Activated CD4-positive, CD25-positive, alpha-beta regulatory T cell treated with anti-CD3 and anti-CD28 coated beads, Interleukin-2, amount 50 U/mL, for 72 hours (primary cell): ENCODE measurements at regions not wholly inside any gene's neighbourhood (a gene's known extent, or its start where the extent isn't known, plus 50 kb on each side); places are given as distances from the start of the nearest gene placed in this dataset.
"Not testable (repeated sequence)": the region's sequence is repeated elsewhere in the genome, so short reads cannot be mapped to it uniquely, and the experiment has no call there.

ENCODE experiments used
- DNase-seq: peaks from one replicate; pipeline ENCODE4 v3.0.0; 2021

- DNase-seq: no peak
These were observed 377.5 kb upstream of the SORCS1 start for GRCh38 chr10:107542016-107542415.

GRCh38 chr10:107540981-107541380, 376.5 kb upstream of the SORCS1 start:
- DNase-seq: no peak

DNA sequence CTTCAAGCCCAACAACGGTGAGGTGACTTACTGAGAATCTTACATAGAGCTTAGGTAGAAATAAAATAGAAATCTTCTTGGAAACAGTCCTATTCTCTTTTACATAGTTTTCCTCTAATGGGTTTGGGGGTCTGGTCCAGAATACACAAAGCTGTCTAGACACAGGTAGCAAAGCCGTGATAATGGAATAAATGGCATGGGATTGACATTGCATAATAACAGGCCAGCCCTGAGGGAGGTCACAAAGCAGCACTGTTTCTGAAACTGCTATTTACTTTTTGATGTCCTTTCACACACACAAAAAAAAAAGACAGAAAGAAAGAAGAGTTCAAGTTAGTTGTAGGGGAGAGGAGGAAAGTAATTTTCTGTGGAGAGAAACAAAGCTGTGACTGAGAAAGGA, 364.8 kb upstream of the SORCS1 start:
- DNase-seq: no peak

GRCh38 chr10:107520348-107520747, 355.8 kb upstream of the SORCS1 start:
- DNase-seq: no peak

- no peak for DNase-seq
These were observed 353.3 kb upstream of the SORCS1 start for GRCh38 chr10:107517811-107518210.

- no peak for DNase-seq
These were observed 351.8 kb upstream of the SORCS1 start for GRCh38 chr10:107516349-107516748.

DNA sequence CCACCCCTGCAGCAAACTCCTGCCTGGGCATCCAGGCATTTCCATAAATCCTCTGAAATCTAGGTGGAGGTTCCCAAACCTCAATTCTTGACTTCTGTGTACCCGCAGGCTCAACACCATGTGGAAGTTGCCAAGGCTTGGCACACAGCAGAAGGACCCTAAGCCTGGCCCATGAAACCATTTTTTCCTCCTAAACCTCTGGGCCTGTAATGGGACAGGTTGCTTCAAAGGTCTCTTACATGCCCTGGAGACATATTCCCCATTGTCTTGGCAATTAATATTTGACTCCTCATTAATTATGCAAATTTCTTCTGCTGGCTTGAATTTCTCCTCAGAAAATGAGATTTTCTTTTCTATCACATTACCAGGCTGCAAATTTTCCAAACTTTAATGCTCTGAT, 339.5 kb upstream of the SORCS1 start:
- not testable (repeated sequence) for DNase-seq

DNA sequence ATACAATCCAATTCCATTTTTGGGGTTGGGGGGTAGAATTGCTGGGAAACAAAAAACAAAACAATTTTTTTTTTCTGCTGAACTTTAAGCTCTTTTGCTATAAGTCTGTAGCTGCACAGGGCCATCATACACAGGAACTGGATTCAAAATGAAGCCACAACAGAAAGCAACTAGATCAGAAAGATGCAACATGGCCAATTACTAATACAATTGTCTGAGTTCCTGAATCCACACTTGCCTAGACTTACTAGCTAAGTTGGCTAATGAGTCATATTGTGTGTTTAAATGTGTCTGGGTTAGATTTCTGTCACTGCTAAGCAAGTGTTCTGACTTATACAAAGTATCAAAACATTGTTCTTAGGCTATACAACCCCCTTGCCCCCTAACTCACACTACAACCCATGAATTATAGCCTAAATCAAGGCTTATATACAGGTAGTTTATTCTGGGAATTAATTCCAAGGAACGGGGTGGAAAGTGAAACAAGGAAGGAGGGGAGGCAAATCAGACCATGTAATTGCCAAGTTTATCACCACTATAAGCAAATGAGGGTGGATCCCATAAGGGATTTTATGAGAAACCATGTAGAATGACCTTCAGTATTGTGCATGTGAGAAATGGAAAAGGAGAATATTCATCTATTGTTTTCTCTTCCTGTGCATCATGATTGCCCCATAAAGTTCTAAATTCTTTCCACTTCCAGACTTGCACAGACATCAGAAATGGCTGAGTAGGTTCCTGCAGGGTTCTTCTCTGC, 337.9 kb upstream of the SORCS1 start:
- no peak for DNase-seq

DNA sequence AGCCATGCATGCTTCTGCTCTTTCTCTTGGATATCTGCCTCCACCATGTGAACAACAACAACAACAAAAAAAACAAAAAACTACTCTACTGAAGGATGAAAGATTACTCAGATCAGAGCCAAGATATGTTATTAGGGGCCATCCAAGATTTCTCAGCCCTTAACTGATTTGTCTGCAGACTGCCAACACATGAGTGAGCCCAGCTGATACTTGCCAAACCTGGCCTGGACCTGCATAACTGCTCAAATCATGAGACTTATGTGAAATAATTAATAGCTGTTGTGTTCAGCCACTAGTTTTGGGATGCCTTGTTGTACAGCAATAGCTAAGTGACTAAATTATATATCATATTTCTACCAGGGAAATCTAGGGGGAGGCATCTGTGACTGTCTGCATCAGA, 334.5 kb upstream of the SORCS1 start:
- no peak for DNase-seq

DNA sequence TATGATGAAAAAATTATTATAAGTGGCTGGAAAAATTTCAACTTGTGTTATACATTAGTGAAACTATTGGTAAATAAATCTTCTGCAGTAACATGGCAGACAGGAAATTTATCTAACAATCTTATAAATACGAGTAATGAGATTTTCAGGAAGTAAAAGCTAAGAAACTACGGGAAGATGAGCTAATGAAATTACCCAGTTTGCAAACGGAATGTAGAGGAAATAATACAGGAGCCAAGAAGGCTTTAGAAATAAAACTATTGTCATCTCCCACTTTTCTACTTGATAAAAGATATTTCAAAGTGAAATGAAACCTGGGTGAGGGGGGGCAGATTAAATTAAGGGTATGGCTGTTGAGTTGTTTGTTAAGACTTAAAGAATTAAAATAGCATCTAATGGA, 332.5 kb upstream of the SORCS1 start:
- no peak for DNase-seq

DNA sequence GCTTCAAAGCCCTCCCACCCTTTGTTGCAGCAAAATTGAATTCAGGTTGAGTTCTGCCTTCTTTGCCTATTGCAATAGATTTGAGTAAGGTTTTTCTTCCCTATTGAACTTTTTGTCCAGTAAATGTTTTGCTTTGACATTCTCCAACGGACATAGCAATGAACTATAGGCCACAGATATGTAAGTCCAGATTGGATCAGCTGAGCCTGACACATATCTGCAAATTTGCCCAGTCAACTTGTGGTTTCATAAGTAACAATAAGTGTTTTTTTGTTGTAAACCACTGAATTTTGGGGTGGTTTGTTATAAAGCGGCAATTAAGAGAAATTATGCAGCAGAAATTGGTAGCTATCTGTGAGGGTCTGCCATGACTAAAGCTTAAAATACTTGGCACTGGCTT, 332.1 kb upstream of the SORCS1 start:
- DNase-seq: no peak

DNA sequence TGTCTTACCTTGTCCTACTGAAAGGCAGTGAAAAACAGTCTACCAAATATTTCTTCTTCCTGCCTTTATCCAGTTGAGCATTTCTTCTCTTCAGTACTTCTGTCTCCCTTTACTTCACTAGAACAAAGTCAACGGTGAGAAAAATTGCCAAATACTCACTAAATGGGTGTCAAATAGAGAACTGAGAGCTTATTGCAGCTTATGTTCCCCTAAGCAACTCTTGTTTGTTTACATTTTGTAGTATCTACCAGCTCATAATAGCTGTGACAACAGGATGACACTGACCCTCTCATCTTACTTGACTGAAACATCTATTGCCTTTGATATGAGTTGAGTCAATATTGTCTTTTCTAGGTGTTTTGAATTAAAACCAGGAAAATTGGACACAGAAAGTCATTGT, 327.9 kb upstream of the SORCS1 start:
- no peak for DNase-seq

DNA sequence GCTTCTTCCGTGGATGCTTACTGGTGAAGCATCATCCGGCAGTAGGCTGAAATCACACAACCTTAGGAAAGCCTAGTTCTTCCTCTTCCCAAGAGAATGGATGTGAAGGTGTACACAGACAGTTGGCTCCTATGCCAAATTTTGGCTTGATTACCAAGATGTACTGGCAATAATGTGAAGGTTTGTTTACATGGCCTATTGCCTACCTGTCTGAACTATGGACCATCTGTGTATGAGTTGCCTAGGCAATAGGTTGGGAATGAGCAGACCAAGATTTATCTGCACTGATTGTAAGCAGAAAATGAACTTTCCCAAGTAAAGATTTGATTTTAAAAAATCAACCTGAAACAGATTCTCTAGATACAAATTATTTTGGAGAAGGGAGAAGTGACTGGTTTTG, 325.9 kb upstream of the SORCS1 start:
- DNase-seq: no peak

- DNase-seq: no peak
These were observed 322.8 kb upstream of the SORCS1 start for GRCh38 chr10:107487284-107487683.

DNA sequence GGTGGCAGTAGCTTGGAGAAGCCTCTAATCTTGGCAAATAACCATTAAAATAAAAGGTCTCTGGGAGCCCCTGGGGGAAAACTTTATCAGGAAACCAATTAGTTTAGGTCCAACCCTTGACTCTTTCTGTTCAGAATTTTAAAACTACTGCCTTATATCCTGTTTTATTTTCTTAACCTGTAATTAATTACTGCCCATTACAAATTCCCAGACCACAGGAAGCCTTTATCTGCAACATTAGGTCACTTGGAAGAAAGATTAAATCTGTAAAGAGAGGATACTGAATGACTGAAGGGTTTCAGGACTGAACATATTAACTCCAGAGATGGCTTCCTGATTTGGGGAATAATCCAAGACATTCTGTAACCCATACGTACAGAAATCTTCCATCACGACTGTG, 320.5 kb upstream of the SORCS1 start:
- no peak for DNase-seq

GRCh38 chr10:107481881-107482280, 317.4 kb upstream of the SORCS1 start:
- no peak for DNase-seq

DNA sequence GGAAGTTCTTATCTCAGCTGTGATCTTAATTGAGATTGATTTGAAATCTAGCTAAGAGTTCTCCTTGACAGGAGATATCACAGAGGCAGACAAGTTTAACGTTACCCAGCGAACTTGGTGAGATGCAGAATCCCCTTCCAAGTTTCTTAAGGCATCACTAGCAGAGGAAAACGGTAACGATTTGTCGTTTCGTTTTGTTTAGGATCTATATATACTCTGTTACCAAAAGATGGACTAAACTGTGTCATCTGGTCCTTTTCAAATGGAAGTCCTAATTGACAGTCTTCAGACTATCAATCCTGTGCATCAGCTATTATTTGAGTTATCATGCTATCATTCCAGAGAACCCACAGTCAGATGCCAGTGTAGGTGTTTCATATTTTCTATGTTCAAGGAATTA, 316.7 kb upstream of the SORCS1 start:
- DNase-seq: no peak

- no peak for DNase-seq
These were observed 316.3 kb upstream of the SORCS1 start for GRCh38 chr10:107480781-107481180.

DNA sequence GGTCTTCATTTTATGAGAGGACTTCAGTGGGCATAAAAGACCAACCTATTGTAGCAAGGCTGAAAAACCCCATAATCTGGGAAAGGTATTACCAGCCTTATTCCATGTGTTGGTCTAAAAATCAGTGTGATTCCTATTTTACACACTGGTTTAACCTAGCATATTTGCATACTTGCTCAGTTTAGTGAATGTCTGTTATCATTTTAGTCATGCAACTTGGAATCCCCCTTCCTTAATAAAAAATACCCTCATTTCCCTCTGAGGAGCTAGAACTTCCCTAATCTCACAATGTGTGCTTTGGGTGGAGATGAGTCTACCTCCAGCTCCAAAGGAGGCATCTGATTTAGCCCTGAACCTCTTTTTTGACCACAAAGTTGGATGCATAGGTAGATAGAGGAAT, 312.8 kb upstream of the SORCS1 start:
- DNase-seq: no peak

GRCh38 chr10:107476408-107476807, 311.9 kb upstream of the SORCS1 start:
- DNase-seq: no peak

- DNase-seq: no peak
These were observed 310.1 kb upstream of the SORCS1 start for GRCh38 chr10:107474650-107475049.

GRCh38 chr10:107473225-107473624, 308.7 kb upstream of the SORCS1 start:
- DNase-seq: no peak

- no peak for DNase-seq
These were observed 307.4 kb upstream of the SORCS1 start for GRCh38 chr10:107471911-107472310.

GRCh38 chr10:107453561-107453960, 289.1 kb upstream of the SORCS1 start:
- no peak for DNase-seq

GRCh38 chr10:107451047-107451446, 286.5 kb upstream of the SORCS1 start:
- DNase-seq: no peak
